ENCODE measurements at regions not wholly inside any gene's neighbourhood (a gene's known extent, or its start where the extent isn't known, plus 50 kb on each side); places are given as distances from the start of the nearest gene placed in this dataset.
"Not testable (repeated sequence)": the region's sequence is repeated elsewhere in the genome, so short reads cannot be mapped to it uniquely, and the experiment has no call there.

GRCh38 chr11:86861810-86862209 lies 61.5 kb downstream of the PRSS23 start:
- DNase-seq (ENCODE audit: low read depth) = no peak

GRCh38 chr11:86863476-86863875 lies 63.1 kb downstream of the PRSS23 start:
- DNase-seq (ENCODE audit: low read depth) = no peak

GRCh38 chr11:86865436-86865835 lies 65.1 kb downstream of the PRSS23 start:
- no peak for DNase-seq (ENCODE audit: low read depth)

- DNase-seq (ENCODE audit: low read depth) = no peak
These were observed 69.2 kb downstream of the PRSS23 start for GRCh38 chr11:86869531-86869930.

- peak; percentile 74 for DNase-seq (ENCODE audit: low read depth)
These were observed 69.7 kb downstream of the PRSS23 start for GRCh38 chr11:86869966-86870570.

GRCh38 chr11:86873573-86874083 lies 73.3 kb downstream of the PRSS23 start:
- no peak for DNase-seq (ENCODE audit: low read depth)

GRCh38 chr11:86874304-86875056 lies 74.1 kb downstream of the PRSS23 start:
- no peak for DNase-seq (ENCODE audit: low read depth)

GRCh38 chr11:86876716-86877234 lies 76.4 kb downstream of the PRSS23 start:
- no peak for DNase-seq (ENCODE audit: low read depth)

- DNase-seq (ENCODE audit: low read depth) = no peak
These were observed 77.2 kb downstream of the PRSS23 start for GRCh38 chr11:86877503-86877902.

- not testable (repeated sequence) for DNase-seq (ENCODE audit: low read depth)
These were observed 76.0 kb downstream of the FZD4 start for GRCh38 chr11:86879241-86879640.

- no peak for DNase-seq (ENCODE audit: low read depth)
These were observed 69.9 kb downstream of the FZD4 start for GRCh38 chr11:86885311-86885710.

GRCh38 chr11:86888164-86889000 lies 66.8 kb downstream of the FZD4 start:
- DNase-seq (ENCODE audit: low read depth) = no peak

GRCh38 chr11:86889001-86889341 lies 66.2 kb downstream of the FZD4 start:
- no peak for DNase-seq (ENCODE audit: low read depth)

GRCh38 chr11:86891036-86891435 lies 64.2 kb downstream of the FZD4 start:
- no peak for DNase-seq (ENCODE audit: low read depth)

GRCh38 chr11:86893235-86893634 lies 62.0 kb downstream of the FZD4 start:
- no peak for DNase-seq (ENCODE audit: low read depth)

Measured in forelimb muscle (tissue), 1 donor.